ENCODE measurements at regions not wholly inside any gene's neighbourhood (a gene's known extent, or its start where the extent isn't known, plus 50 kb on each side); places are given as distances from the start of the nearest gene placed in this dataset.
"Not testable (repeated sequence)": the region's sequence is repeated elsewhere in the genome, so short reads cannot be mapped to it uniquely, and the experiment has no call there.

- not testable (repeated sequence) for DNase-seq (ENCODE audit: low read depth)
Observed at GRCh38 chr11:49817705-49818430, 134.3 kb upstream of the OR4C13 start.

GRCh38 chr11:49823188-49823587 lies 129.0 kb upstream of the OR4C13 start:
- not testable (repeated sequence) for DNase-seq (ENCODE audit: low read depth)

GRCh38 chr11:49850541-49850940 lies 101.7 kb upstream of the OR4C13 start:
- not testable (repeated sequence) for DNase-seq (ENCODE audit: low read depth)

GRCh38 chr11:49851511-49851910 lies 100.7 kb upstream of the OR4C13 start:
- no peak for DNase-seq (ENCODE audit: low read depth)

- no peak for DNase-seq (ENCODE audit: low read depth)
Observed at GRCh38 chr11:49851971-49852389, 100.2 kb upstream of the OR4C13 start.

GRCh38 chr11:49888875-49889274 lies 63.3 kb upstream of the OR4C13 start:
- DNase-seq (ENCODE audit: low read depth): not testable (repeated sequence)

- not testable (repeated sequence) for DNase-seq (ENCODE audit: low read depth)
Observed at GRCh38 chr11:49891910-49892671, 60.1 kb upstream of the OR4C13 start.

GRCh38 chr11:49893442-49893841 lies 58.7 kb upstream of the OR4C13 start:
- DNase-seq (ENCODE audit: low read depth): not testable (repeated sequence)

All from myocyte (in vitro differentiated cells).